Thyroid gland (tissue), 4 donors: ENCODE measurements at regions not wholly inside any gene's neighbourhood (a gene's known extent, or its start where the extent isn't known, plus 50 kb on each side); places are given as distances from the start of the nearest gene placed in this dataset.

Experiments used
- POLR2A ChIP-seq, 2 donors: fragments of 450-650 bp; IDR thresholded peaks; one replicate each; pipeline ENCODE4 v1.6.1; 2017; ENCODE audit warnings: antibody characterized with exemption in 2 of 2, mild to moderate bottlenecking in 2 of 2, moderate library complexity in 1 of 2
- TF ChIP-seq, protein P1 (sequence below), 6 experiments: fragments of 200-600 bp in 3 of 6; fragments of 450-650 bp in 3 of 6; sonication (generic) in 3 of 6; IDR thresholded peaks; one replicate each; pipeline ENCODE4 v1.5.1; 2016 to 2019; ENCODE audit warnings: antibody characterized with exemption in 6 of 6, mild to moderate bottlenecking in 2 of 6, inconsistent platforms in 1 of 6, moderate library complexity in 1 of 6

DNA sequence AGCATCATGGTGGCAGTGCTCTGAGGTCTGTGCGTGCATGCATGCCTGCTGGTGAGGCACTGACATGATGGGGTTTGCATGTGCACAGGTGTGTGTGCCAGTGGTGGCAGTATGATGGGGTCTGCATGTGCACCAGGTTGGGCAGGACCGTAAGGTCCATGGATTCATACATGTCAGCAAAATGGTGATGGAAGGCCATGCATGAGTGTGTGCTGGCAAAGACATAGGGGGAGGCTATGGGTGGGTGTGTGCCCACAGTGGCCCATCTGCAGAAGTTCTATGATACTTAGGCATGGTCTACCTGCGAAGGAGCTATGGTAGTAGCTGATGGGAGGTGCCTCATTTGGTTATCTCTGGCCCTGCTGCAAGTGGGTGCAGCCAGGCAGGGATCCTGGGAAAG, 348.0 kb upstream of the TARS1 start:
- TF ChIP-seq, protein P1, sequence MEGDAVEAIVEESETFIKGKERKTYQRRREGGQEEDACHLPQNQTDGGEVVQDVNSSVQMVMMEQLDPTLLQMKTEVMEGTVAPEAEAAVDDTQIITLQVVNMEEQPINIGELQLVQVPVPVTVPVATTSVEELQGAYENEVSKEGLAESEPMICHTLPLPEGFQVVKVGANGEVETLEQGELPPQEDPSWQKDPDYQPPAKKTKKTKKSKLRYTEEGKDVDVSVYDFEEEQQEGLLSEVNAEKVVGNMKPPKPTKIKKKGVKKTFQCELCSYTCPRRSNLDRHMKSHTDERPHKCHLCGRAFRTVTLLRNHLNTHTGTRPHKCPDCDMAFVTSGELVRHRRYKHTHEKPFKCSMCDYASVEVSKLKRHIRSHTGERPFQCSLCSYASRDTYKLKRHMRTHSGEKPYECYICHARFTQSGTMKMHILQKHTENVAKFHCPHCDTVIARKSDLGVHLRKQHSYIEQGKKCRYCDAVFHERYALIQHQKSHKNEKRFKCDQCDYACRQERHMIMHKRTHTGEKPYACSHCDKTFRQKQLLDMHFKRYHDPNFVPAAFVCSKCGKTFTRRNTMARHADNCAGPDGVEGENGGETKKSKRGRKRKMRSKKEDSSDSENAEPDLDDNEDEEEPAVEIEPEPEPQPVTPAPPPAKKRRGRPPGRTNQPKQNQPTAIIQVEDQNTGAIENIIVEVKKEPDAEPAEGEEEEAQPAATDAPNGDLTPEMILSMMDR (IDR thresholded peaks at IDR 0.05), result no peak
- no peak for TF ChIP-seq POLR2A (IDR thresholded peaks at IDR 0.05)
